Fibroblast of lung (primary cell): ENCODE measurements at regions not wholly inside any gene's neighbourhood (a gene's known extent, or its start where the extent isn't known, plus 50 kb on each side); places are given as distances from the start of the nearest gene placed in this dataset.

Experiments
- CTCF ChIP-seq, 2 donors: IDR thresholded peaks in 1 of 2; conservative IDR thresholded peaks in 1 of 2; 1 replicate in 1 of 2; 2 replicates in 1 of 2; pipeline ENCODE4 v1.5.1; 2011 to 2012; ENCODE audit warnings: low read length in 2 of 2, control low read depth in 1 of 2, inconsistent platforms in 1 of 2, low read depth in 1 of 2, mild to moderate bottlenecking in 1 of 2
- EZH2 ChIP-seq: IDR thresholded peaks from 2 replicates; pipeline ENCODE4 v1.5.1; 2012; ENCODE audit warnings: low read length, control low read depth, mild to moderate bottlenecking; ENCODE audit errors: missing control alignments

GRCh38 chr6:56875523-56875922 lies 79.4 kb upstream of the BEND6 start:
- no peak for TF ChIP-seq CTCF (conservative IDR thresholded peaks at IDR 0.05 in 1 of 2, IDR thresholded peaks at IDR 0.05 in 1 of 2; ENCODE audit: low read depth in 1 of 2, low read length in 2 of 2)
- no peak for TF ChIP-seq EZH2
